PC-3 (cell line): ENCODE measurements at regions not wholly inside any gene's neighbourhood (a gene's known extent, or its start where the extent isn't known, plus 50 kb on each side); places are given as distances from the start of the nearest gene placed in this dataset.

ENCODE experiments used
- ATAC-seq: fragments of 200-7000 bp; cut with Tn5 transposase; 2 replicates; pipeline ENCODE4 v1.9.1; 2020; ENCODE audit warnings: mild to moderate bottlenecking, moderate library complexity
- BruUV-seq: library from RNA; stranded (reverse); fragments of 400-500 nt; replicated peaks from 2 replicates; lab custom pipeline; 2021; lab: Mats Ljungman, UMichigan
- CTCF ChIA-PET: fragments of 300-600 bp; sonication (Branson Sonifier 250); formaldehyde crosslinking; loops from one replicate; lab custom pipeline; 2022; ENCODE audit warnings: antibody characterized with exemption; lab: Charles Lee
- POLR2A ChIA-PET: fragments of 300-600 bp; sonication (Branson Sonifier 250); formaldehyde crosslinking; loops from one replicate; lab custom pipeline; 2022; ENCODE audit warnings: antibody characterized with exemption; ENCODE audit not compliant: unreplicated experiment; lab: Charles Lee
- DNase-seq: peaks from one replicate; pipeline ENCODE4 v3.0.0-alpha.2; 2015
- H2AFZ ChIP-seq: fragments of 300-600 bp; sonication (generic); 2 replicates; pipeline ENCODE4 v1.6.0; 2016; ENCODE audit warnings: antibody characterized with exemption, low read length
- H3F3A ChIP-seq: fragments of 300-600 bp; sonication (generic); one replicate; pipeline ENCODE4 v1.6.0; 2017; ENCODE audit warnings: antibody characterized with exemption, low read length, control low read depth, mild to moderate bottlenecking; ENCODE audit not compliant: unreplicated experiment
- H3K27ac ChIP-seq: fragments of 300-600 bp; sonication (generic); 2 replicates; pipeline ENCODE4 v1.5.1; 2016; ENCODE audit warnings: mild to moderate bottlenecking, low read length
- H3K27me3 ChIP-seq: fragments of 300-600 bp; sonication (generic); 2 replicates; pipeline ENCODE4 v1.6.1; 2016; ENCODE audit warnings: low read length, mixed read lengths
- H3K36me3 ChIP-seq: fragments of 300-600 bp; sonication (generic); 2 replicates; pipeline ENCODE4 v1.6.1; 2016; ENCODE audit warnings: low read depth, mixed run types, low read length, mixed read lengths
- H3K4me1 ChIP-seq: fragments of 300-600 bp; sonication (generic); 2 replicates; pipeline ENCODE4 v1.5.1; 2016; ENCODE audit warnings: low read length; ENCODE audit not compliant: insufficient read depth
- H3K4me2 ChIP-seq: fragments of 300-600 bp; sonication (generic); 2 replicates; pipeline ENCODE4 v1.6.0; 2016; ENCODE audit warnings: low read length
- H3K4me3 ChIP-seq: fragments of 300-600 bp; sonication (generic); 2 replicates; pipeline ENCODE4 v1.5.1; 2016; ENCODE audit warnings: mild to moderate bottlenecking, low read length, mixed read lengths
- H3K79me2 ChIP-seq: fragments of 300-600 bp; sonication (generic); 2 replicates; pipeline ENCODE4 v1.6.1; 2017; ENCODE audit warnings: low read length, mixed read lengths
- H3K9ac ChIP-seq: fragments of 300-600 bp; sonication (generic); 2 replicates; pipeline ENCODE4 v1.6.0; 2016; ENCODE audit warnings: mild to moderate bottlenecking, low read length
- H3K9me2 ChIP-seq: fragments of 300-600 bp; sonication (generic); replicated peaks from 2 replicates; pipeline ENCODE4 v1.6.1; 2016; ENCODE audit warnings: mixed run types, low read length, mixed read lengths
- H3K9me3 ChIP-seq: fragments of 300-600 bp; sonication (generic); 2 replicates; pipeline ENCODE4 v1.6.1; 2016; ENCODE audit warnings: low read length, mixed read lengths
- H4K20me1 ChIP-seq: fragments of 300-600 bp; sonication (generic); 2 replicates; pipeline ENCODE4 v1.6.1; 2016; ENCODE audit warnings: low read length, mixed read lengths
- CTCF ChIP-seq: fragments of 300-600 bp; sonication (generic); conservative IDR thresholded peaks from 2 replicates; pipeline ENCODE4 v1.5.1; 2017; ENCODE audit warnings: antibody characterized with exemption, low read depth, mild to moderate bottlenecking, low read length
- EZH2 ChIP-seq: fragments of 300-600 bp; sonication (generic); IDR thresholded peaks from one replicate; pipeline ENCODE4 v1.6.1; 2017; ENCODE audit warnings: antibody characterized with exemption, mild to moderate bottlenecking, low read length; ENCODE audit not compliant: unreplicated experiment
- EZH2phosphoT487 ChIP-seq: fragments of 300-600 bp; sonication (generic); IDR thresholded peaks from 2 replicates; pipeline ENCODE4 v1.6.1; 2018; ENCODE audit warnings: mild to moderate bottlenecking, antibody characterized with exemption, low read length, borderline replicate concordance
- intact Hi-C: fragments of 100-400 bp; cut with micrococcal nuclease; formaldehyde crosslinking; loops from 2 replicates; pipeline ENCODE4 v1.9.0; 2023

GRCh38 chr7:121582258-121582657 lies 186.2 kb upstream of the FAM3C start:
- POLR2A ChIA-PET: no interaction called here
- H3K9me2 ChIP-seq: no peaks in the 10 kb centered on the region
- no peaks in the 10 kb centered on the region for H3K79me2 ChIP-seq
- H3F3A ChIP-seq: no peaks in the 10 kb centered on the region
- H3K36me3 ChIP-seq: no peaks in the 10 kb centered on the region
- H3K4me1 ChIP-seq: no peaks in the 10 kb centered on the region
- H3K4me2 ChIP-seq: no peak overlapping the region
- no peaks in the 10 kb centered on the region for H4K20me1 ChIP-seq
- TF ChIP-seq EZH2phosphoT487: no peak
- no peak for TF ChIP-seq EZH2
- TF ChIP-seq CTCF: no peak
- DNase-seq (no peak), ATAC-seq (peak; percentile 59)
- no peak overlapping the region for H3K4me3 ChIP-seq
- no peaks in the 10 kb centered on the region for H3K9me3 ChIP-seq
- intact Hi-C loops: no loop called here
- H3K27me3 ChIP-seq: peaks cover 50% of the 10 kb centered on the region
- H3K9ac ChIP-seq: no peak overlapping the region
- no TSS peak for BruUV-seq
- CTCF ChIA-PET: no interaction called here
- no peak overlapping the region for H2AFZ ChIP-seq
- H3K27ac ChIP-seq: no peak overlapping the region

GRCh38 chr7:121579639-121580038 lies 183.5 kb upstream of the FAM3C start:
- no peak for ATAC-seq
- intact Hi-C loops: no loop called here
- Histone ChIP-seq H3K36me3 (no peaks in the 10 kb centered on the region), H4K20me1 (no peaks in the 10 kb centered on the region), H3K4me3 (no peak overlapping the region), H3K79me2 (no peaks in the 10 kb centered on the region), H3F3A (no peaks in the 10 kb centered on the region), H3K9ac (no peak overlapping the region), H3K9me3 (no peaks in the 10 kb centered on the region), H3K4me2 (no peak overlapping the region), H3K27me3 (peaks cover 61% of the 10 kb centered on the region), H3K4me1 (no peaks in the 10 kb centered on the region), H2AFZ (no peak overlapping the region), H3K9me2 (no peaks in the 10 kb centered on the region), H3K27ac (no peak overlapping the region)
- TF ChIP-seq CTCF: no peak
- no peak for TF ChIP-seq EZH2
- no peak for TF ChIP-seq EZH2phosphoT487
- ChIA-PET POLR2A (no interaction called here), CTCF (no interaction called here)
- DNase-seq: no peak
- no TSS peak for BruUV-seq

DNA sequence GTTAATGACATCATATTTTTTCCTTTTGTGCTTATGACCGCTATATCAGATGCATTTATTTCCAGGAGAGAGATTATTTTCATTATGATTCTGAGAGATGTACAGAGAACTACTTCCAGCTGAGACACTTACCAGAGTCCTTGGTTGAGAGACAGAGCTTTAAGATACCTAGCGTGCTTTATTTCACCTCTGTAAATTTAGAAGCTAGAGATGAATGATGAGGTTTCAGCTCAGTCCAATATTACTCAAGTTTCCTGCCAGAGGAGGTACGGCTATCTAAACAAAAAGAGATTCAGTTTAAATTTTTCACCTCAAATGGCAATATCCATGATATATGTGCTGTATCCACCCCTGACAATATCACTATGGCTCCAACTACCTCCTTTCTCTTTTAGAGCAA lies 182.6 kb upstream of the FAM3C start:
- BruUV-seq: no TSS peak
- peaks cover 51% of the 10 kb centered on the region for H3K27me3 ChIP-seq
- no peaks in the 10 kb centered on the region for H3F3A ChIP-seq
- H3K4me1 ChIP-seq: no peaks in the 10 kb centered on the region
- H3K9me3 ChIP-seq: no peaks in the 10 kb centered on the region
- H3K9me2 ChIP-seq: no peaks in the 10 kb centered on the region
- no peaks in the 10 kb centered on the region for H3K79me2 ChIP-seq
- no peaks in the 10 kb centered on the region for H3K36me3 ChIP-seq
- POLR2A ChIA-PET: interaction anchor here (0.5 kb wide), 1 partner anchor 418 kb away, joined by 3 read pairs; no protein-coding TSS in a partner anchor
- intact Hi-C loops: no loop called here
- H3K9ac ChIP-seq: no peak overlapping the region
- H3K4me3 ChIP-seq: no peak overlapping the region
- no peak overlapping the region for H3K27ac ChIP-seq
- H2AFZ ChIP-seq: no peak overlapping the region
- H3K4me2 ChIP-seq: no peak overlapping the region
- ATAC-seq (no peak), DNase-seq (no peak)
- TF ChIP-seq EZH2phosphoT487 (no peak), EZH2 (no peak), CTCF (no peak)
- H4K20me1 ChIP-seq: no peaks in the 10 kb centered on the region
- CTCF ChIA-PET: interaction anchor here (0.6 kb wide), 1 partner anchor 208 kb away, joined by 5 read pairs; no protein-coding TSS in a partner anchor
